ENCODE measurements at regions not wholly inside any gene's neighbourhood (a gene's known extent, or its start where the extent isn't known, plus 50 kb on each side); places are given as distances from the start of the nearest gene placed in this dataset.
"Not testable (repeated sequence)": the region's sequence is repeated elsewhere in the genome, so short reads cannot be mapped to it uniquely, and the experiment has no call there.

- no peak for TF ChIP-seq CTCF (IDR thresholded peaks at IDR 0.05; ENCODE audit: low read depth, low read length, missing control alignments)
- no peak overlapping the region for H3K4me3 ChIP-seq (replicated peaks; ENCODE audit: low read depth, low read length)
- no peak for DNase-seq (ENCODE audit: extremely low read depth, low read depth)
Measured at GRCh38 chr12:91722072-91722471, 423.6 kb downstream of the BTG1 start.

GRCh38 chr12:91721023-91721422 lies 424.6 kb downstream of the BTG1 start:
- no peak overlapping the region for H3K4me3 ChIP-seq (replicated peaks; ENCODE audit: low read depth, low read length)
- DNase-seq (ENCODE audit: extremely low read depth, low read depth): no peak
- no peak for TF ChIP-seq CTCF (IDR thresholded peaks at IDR 0.05; ENCODE audit: low read depth, low read length, missing control alignments)

GRCh38 chr12:91718326-91718725 lies 427.3 kb downstream of the BTG1 start:
- no peak overlapping the region for H3K4me3 ChIP-seq (replicated peaks; ENCODE audit: low read depth, low read length)
- DNase-seq (ENCODE audit: extremely low read depth, low read depth): no peak
- TF ChIP-seq CTCF (IDR thresholded peaks at IDR 0.05; ENCODE audit: low read depth, low read length, missing control alignments): no peak

- no peak for TF ChIP-seq CTCF (IDR thresholded peaks at IDR 0.05; ENCODE audit: low read depth, low read length, missing control alignments)
- DNase-seq (ENCODE audit: extremely low read depth, low read depth): no peak
- H3K4me3 ChIP-seq (replicated peaks; ENCODE audit: low read depth, low read length): no peak overlapping the region
Measured at GRCh38 chr12:91717804-91718203, 427.8 kb downstream of the BTG1 start.

- DNase-seq (ENCODE audit: extremely low read depth, low read depth); H3K4me3 ChIP-seq (replicated peaks; ENCODE audit: low read depth, low read length): not testable (repeated sequence)
Measured at GRCh38 chr12:91711925-91712324, 433.7 kb downstream of the BTG1 start.

- TF ChIP-seq CTCF (IDR thresholded peaks at IDR 0.05; ENCODE audit: low read depth, low read length, missing control alignments): no peak
Measured at GRCh38 chr12:91706466-91706865, 439.2 kb downstream of the BTG1 start.

GRCh38 chr12:91704446-91704845 lies 441.2 kb downstream of the BTG1 start:
- TF ChIP-seq CTCF (IDR thresholded peaks at IDR 0.05; ENCODE audit: low read depth, low read length, missing control alignments): no peak
- H3K4me3 ChIP-seq (replicated peaks; ENCODE audit: low read depth, low read length): no peak overlapping the region
- no peak for DNase-seq (ENCODE audit: extremely low read depth, low read depth)

More at GRCh38 chr12:91706466-91706865, 439.2 kb downstream of the BTG1 start:
- DNase-seq (ENCODE audit: extremely low read depth, low read depth): no peak
- no peak overlapping the region for H3K4me3 ChIP-seq (replicated peaks; ENCODE audit: low read depth, low read length)

Data from HFF-Myc (cell line).